ENCODE measurements at regions not wholly inside any gene's neighbourhood (a gene's known extent, or its start where the extent isn't known, plus 50 kb on each side); places are given as distances from the start of the nearest gene placed in this dataset.

GRCh38 chr9:109681301-109681700 is 98.7 kb upstream of the PALM2AKAP2 start:
- no peak overlapping the region for H3K4me3 Mint-ChIP-seq
- Histone ChIP-seq H3K27me3 (ENCODE audit: control insufficient read depth in 1 of 2, insufficient read depth in 2 of 2, low read length in 2 of 2) (no peaks in the 10 kb centered on the region), H3K9me3 (ENCODE audit: control insufficient read depth in 1 of 2, insufficient read depth in 1 of 2, low read length in 2 of 2) (no peaks in the 10 kb centered on the region), H3K27ac (ENCODE audit: low read depth in 1 of 2, low read length in 2 of 2) (no peak overlapping the region), H3K4me1 (ENCODE audit: insufficient read depth, low read length) (no peaks in the 10 kb centered on the region), H3K36me3 (ENCODE audit: insufficient read depth, low read length) (no peaks in the 10 kb centered on the region), H3K4me3 (ENCODE audit: low read length) (no peak overlapping the region)
- POLR2A ChIA-PET = no interaction called here
- DNase-seq (no peak), ATAC-seq (ENCODE audit: poor library complexity) (no peak)
- H3K9me3 Mint-ChIP-seq = no peaks in the 10 kb centered on the region
- TF ChIP-seq, protein P1, sequence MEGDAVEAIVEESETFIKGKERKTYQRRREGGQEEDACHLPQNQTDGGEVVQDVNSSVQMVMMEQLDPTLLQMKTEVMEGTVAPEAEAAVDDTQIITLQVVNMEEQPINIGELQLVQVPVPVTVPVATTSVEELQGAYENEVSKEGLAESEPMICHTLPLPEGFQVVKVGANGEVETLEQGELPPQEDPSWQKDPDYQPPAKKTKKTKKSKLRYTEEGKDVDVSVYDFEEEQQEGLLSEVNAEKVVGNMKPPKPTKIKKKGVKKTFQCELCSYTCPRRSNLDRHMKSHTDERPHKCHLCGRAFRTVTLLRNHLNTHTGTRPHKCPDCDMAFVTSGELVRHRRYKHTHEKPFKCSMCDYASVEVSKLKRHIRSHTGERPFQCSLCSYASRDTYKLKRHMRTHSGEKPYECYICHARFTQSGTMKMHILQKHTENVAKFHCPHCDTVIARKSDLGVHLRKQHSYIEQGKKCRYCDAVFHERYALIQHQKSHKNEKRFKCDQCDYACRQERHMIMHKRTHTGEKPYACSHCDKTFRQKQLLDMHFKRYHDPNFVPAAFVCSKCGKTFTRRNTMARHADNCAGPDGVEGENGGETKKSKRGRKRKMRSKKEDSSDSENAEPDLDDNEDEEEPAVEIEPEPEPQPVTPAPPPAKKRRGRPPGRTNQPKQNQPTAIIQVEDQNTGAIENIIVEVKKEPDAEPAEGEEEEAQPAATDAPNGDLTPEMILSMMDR (IDR thresholded peaks at IDR 0.05) = no peak
- CTCF ChIA-PET = no interaction called here
- H3K4me1 Mint-ChIP-seq (ENCODE audit: low read depth) = no peaks in the 10 kb centered on the region
- intact Hi-C loops (cut with DNase I, micrococcal nuclease) = no loop called here
- H3K36me3 Mint-ChIP-seq (ENCODE audit: low read depth) = no peaks in the 10 kb centered on the region
- H3K27ac Mint-ChIP-seq = no peak overlapping the region
- H3K27me3 Mint-ChIP-seq = peaks cover 6% of the 10 kb centered on the region

- Histone ChIP-seq H3K36me3 (ENCODE audit: insufficient read depth, low read length) (no peaks in the 10 kb centered on the region), H3K27ac (ENCODE audit: low read depth in 1 of 2, low read length in 2 of 2) (no peak overlapping the region), H3K27me3 (ENCODE audit: control insufficient read depth in 1 of 2, insufficient read depth in 2 of 2, low read length in 2 of 2) (no peaks in the 10 kb centered on the region), H3K9me3 (ENCODE audit: control insufficient read depth in 1 of 2, insufficient read depth in 1 of 2, low read length in 2 of 2) (no peaks in the 10 kb centered on the region), H3K4me1 (ENCODE audit: insufficient read depth, low read length) (no peaks in the 10 kb centered on the region), H3K4me3 (ENCODE audit: low read length) (no peak overlapping the region)
- Mint-ChIP-seq H3K9me3 (no peaks in the 10 kb centered on the region), H3K27ac (no peak overlapping the region), H3K36me3 (ENCODE audit: low read depth) (no peaks in the 10 kb centered on the region), H3K4me3 (no peak overlapping the region), H3K27me3 (peaks cover 6% of the 10 kb centered on the region), H3K4me1 (ENCODE audit: low read depth) (no peaks in the 10 kb centered on the region)
- CTCF ChIA-PET = no interaction called here
- intact Hi-C loops (cut with DNase I, micrococcal nuclease) = no loop called here
- TF ChIP-seq, protein P1 (IDR thresholded peaks at IDR 0.05) = no peak
- DNase-seq (no peak), ATAC-seq (ENCODE audit: poor library complexity) (no peak)
- POLR2A ChIA-PET = no interaction called here
Observed at GRCh38 chr9:109682227-109682626, 97.8 kb upstream of the PALM2AKAP2 start.

DNA sequence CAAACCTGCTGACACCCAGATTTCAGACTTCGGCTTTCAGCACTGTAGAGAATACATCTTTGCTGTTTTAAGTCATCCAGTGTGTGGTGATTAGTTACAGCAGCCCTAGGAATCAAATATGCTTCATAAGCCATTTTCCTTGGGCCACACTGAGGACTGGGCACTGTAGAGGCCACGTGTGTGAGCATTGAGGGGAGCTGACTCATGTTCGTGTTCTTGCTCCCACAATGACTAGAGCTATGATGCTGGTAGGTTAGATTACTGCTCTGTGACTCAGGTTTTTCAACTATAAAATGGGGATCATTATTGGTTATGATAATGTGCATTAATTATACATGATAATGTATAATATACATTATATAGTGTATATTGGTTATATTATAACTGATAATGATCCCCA is 96.5 kb upstream of the PALM2AKAP2 start:
- CTCF ChIA-PET = no interaction called here
- intact Hi-C loops (cut with DNase I, micrococcal nuclease) = no loop called here
- Mint-ChIP-seq H3K27me3 (peaks cover 6% of the 10 kb centered on the region), H3K36me3 (ENCODE audit: low read depth) (no peaks in the 10 kb centered on the region), H3K4me3 (no peak overlapping the region), H3K4me1 (ENCODE audit: low read depth) (no peaks in the 10 kb centered on the region), H3K9me3 (no peaks in the 10 kb centered on the region), H3K27ac (no peak overlapping the region)
- H3K4me1 ChIP-seq (ENCODE audit: insufficient read depth, low read length) = no peaks in the 10 kb centered on the region
- TF ChIP-seq, protein P1 (IDR thresholded peaks at IDR 0.05) = no peak
- H3K9me3 ChIP-seq (ENCODE audit: control insufficient read depth in 1 of 2, insufficient read depth in 1 of 2, low read length in 2 of 2) = no peaks in the 10 kb centered on the region
- DNase-seq (no peak), ATAC-seq (ENCODE audit: poor library complexity) (no peak)
- no peaks in the 10 kb centered on the region for H3K27me3 ChIP-seq (ENCODE audit: control insufficient read depth in 1 of 2, insufficient read depth in 2 of 2, low read length in 2 of 2)
- H3K4me3 ChIP-seq (ENCODE audit: low read length) = no peak overlapping the region
- no peaks in the 10 kb centered on the region for H3K36me3 ChIP-seq (ENCODE audit: insufficient read depth, low read length)
- H3K27ac ChIP-seq (ENCODE audit: low read depth in 1 of 2, low read length in 2 of 2) = no peak overlapping the region
- POLR2A ChIA-PET = no interaction called here
